CD4-positive, CD25-positive, alpha-beta regulatory T cell (primary cell): ENCODE measurements at regions not wholly inside any gene's neighbourhood (a gene's known extent, or its start where the extent isn't known, plus 50 kb on each side); places are given as distances from the start of the nearest gene placed in this dataset.
"Not testable (repeated sequence)": the region's sequence is repeated elsewhere in the genome, so short reads cannot be mapped to it uniquely, and the experiment has no call there.

Experiments used
- ATAC-seq, 2 donors: fragments of 150-1000 bp; cut with Tn5 transposase; one replicate each; pipeline ENCODE4 v1.10.0; 2021; ENCODE audit warnings: low read depth in 2 of 2, moderate number of reproducible peaks in 2 of 2, moderate library complexity in 1 of 2
- DNase-seq, 3 donors: peaks; one replicate each; pipeline versions ENCODE4 v3.0.0 to v3.0.0-alpha.2; 2012 to 2022; ENCODE audit warnings: mixed read lengths in 1 of 3
- H3K27ac ChIP-seq: one replicate; pipeline ENCODE4 v1.7.0; 2013; ENCODE audit warnings: mild to moderate bottlenecking, low read length; ENCODE audit not compliant: insufficient read depth, poor library complexity, severe bottlenecking
- H3K27me3 ChIP-seq: one replicate; pipeline ENCODE4 v1.7.0; 2013; ENCODE audit warnings: low read length; ENCODE audit not compliant: control insufficient read depth, insufficient read depth
- H3K36me3 ChIP-seq: one replicate; pipeline ENCODE4 v1.7.0; 2013; ENCODE audit warnings: mild to moderate bottlenecking, low read length, moderate library complexity; ENCODE audit not compliant: control insufficient read depth, insufficient read depth
- H3K4me1 ChIP-seq: 2 replicates; pipeline ENCODE4 v1.7.0; 2013; ENCODE audit warnings: mild to moderate bottlenecking, low read length; ENCODE audit not compliant: insufficient read depth, control insufficient read depth, poor library complexity, severe bottlenecking
- H3K4me3 ChIP-seq: one replicate; pipeline ENCODE4 v1.7.0; 2013; ENCODE audit warnings: low read depth, mild to moderate bottlenecking, low read length, moderate library complexity
- H3K9me3 ChIP-seq, 2 experiments: 1 replicate in 1 of 2; 2 replicates in 1 of 2; pipeline ENCODE4 v1.7.0; 2013; ENCODE audit warnings: low read length in 2 of 2, mild to moderate bottlenecking in 1 of 2, moderate library complexity in 1 of 2; ENCODE audit not compliant: control insufficient read depth in 2 of 2
- H3K27ac Mint-ChIP-seq, 3 donors: one replicate each; pipeline ENCODE4 v1.8.0; 2020 to 2022; ENCODE audit warnings: mild to moderate bottlenecking in 3 of 3, mixed read lengths in 3 of 3, moderate library complexity in 2 of 3
- H3K27me3 Mint-ChIP-seq: one replicate; pipeline ENCODE4 v1.8.0; 2022; ENCODE audit warnings: mild to moderate bottlenecking, mixed read lengths
- H3K36me3 Mint-ChIP-seq: one replicate; pipeline ENCODE4 v1.8.0; 2020; ENCODE audit warnings: mixed read lengths
- H3K4me1 Mint-ChIP-seq, 4 donors: one replicate each; pipeline ENCODE4 v1.8.0; 2020 to 2022; ENCODE audit warnings: mixed read lengths in 4 of 4, mild to moderate bottlenecking in 1 of 4
- H3K4me3 Mint-ChIP-seq, 4 donors: one replicate each; pipeline ENCODE4 v1.8.0; 2020 to 2022; ENCODE audit warnings: mild to moderate bottlenecking in 4 of 4, mixed read lengths in 4 of 4, moderate library complexity in 3 of 4
- H3K9me3 Mint-ChIP-seq, 7 donors: one replicate each; pipeline ENCODE4 v1.8.0; 2020 to 2022; ENCODE audit warnings: mixed read lengths in 7 of 7, mild to moderate bottlenecking in 3 of 7, moderate library complexity in 2 of 7

- Histone ChIP-seq H3K4me3 (no peak overlapping the region), H3K4me1 (no peaks in the 10 kb centered on the region), H3K27ac (no peak overlapping the region), H3K27me3 (peaks cover 3% of the 10 kb centered on the region), H3K36me3 (no peaks in the 10 kb centered on the region), H3K9me3 (peaks cover 0 to 5% of the 10 kb centered on the region in 2 experiments)
- Mint-ChIP-seq H3K27ac (no peak overlapping the region), H3K36me3 (peaks cover 4% of the 10 kb centered on the region), H3K4me3 (no peak overlapping the region), H3K9me3 (peaks cover 0 to 20% (median 5%) of the 10 kb centered on the region in 7 donors), H3K27me3 (peaks cover 14% of the 10 kb centered on the region), H3K4me1 (no peaks in the 10 kb centered on the region)
- ATAC-seq (no peak), DNase-seq (no peak)
Observed at GRCh38 chr5:30131-30530, 61.8 kb upstream of the PLEKHG4B start.

GRCh38 chr5:30556-30955, 61.4 kb upstream of the PLEKHG4B start:
- not testable (repeated sequence) for H3K4me3 ChIP-seq, H3K36me3 Mint-ChIP-seq, H3K27me3 ChIP-seq, H3K27ac ChIP-seq, H3K4me1 ChIP-seq, ATAC-seq, H3K36me3 ChIP-seq, H3K27ac Mint-ChIP-seq, H3K4me3 Mint-ChIP-seq, H3K9me3 ChIP-seq, H3K4me1 Mint-ChIP-seq, DNase-seq
- Mint-ChIP-seq H3K9me3 (peaks cover 0 to 20% (median 5%) of the 10 kb centered on the region in 7 donors), H3K27me3 (peaks cover 14% of the 10 kb centered on the region)

GRCh38 chr5:32165-32564, 59.8 kb upstream of the PLEKHG4B start:
- no peak overlapping the region for H3K27ac Mint-ChIP-seq
- H3K27me3 Mint-ChIP-seq, result peaks cover 18% of the 10 kb centered on the region
- ATAC-seq, result no peak
- DNase-seq, result no peak
- H3K4me1 Mint-ChIP-seq, result no peaks in the 10 kb centered on the region
- no peaks in the 10 kb centered on the region for H3K36me3 ChIP-seq
- no peak overlapping the region for H3K27ac ChIP-seq
- H3K4me1 ChIP-seq, result no peaks in the 10 kb centered on the region
- H3K27me3 ChIP-seq, result peaks cover 3% of the 10 kb centered on the region
- H3K36me3 Mint-ChIP-seq, result peaks cover 4% of the 10 kb centered on the region
- H3K4me3 Mint-ChIP-seq, result no peak overlapping the region
- H3K9me3 Mint-ChIP-seq, result peaks cover 0 to 16% (median 2%) of the 10 kb centered on the region in 7 donors
- H3K4me3 ChIP-seq, result no peak overlapping the region
- peaks cover 0 to 5% of the 10 kb centered on the region in 2 experiments for H3K9me3 ChIP-seq

- not testable (repeated sequence) for H3K36me3 Mint-ChIP-seq, ATAC-seq, H3K27me3 ChIP-seq, H3K27ac ChIP-seq, H3K36me3 ChIP-seq, H3K9me3 Mint-ChIP-seq, DNase-seq, H3K27ac Mint-ChIP-seq, H3K4me3 Mint-ChIP-seq, H3K4me1 Mint-ChIP-seq, H3K4me3 ChIP-seq, H3K4me1 ChIP-seq, H3K9me3 ChIP-seq
- peaks cover 22% of the 10 kb centered on the region for H3K27me3 Mint-ChIP-seq
Observed at GRCh38 chr5:35521-35920, 56.4 kb upstream of the PLEKHG4B start.

GRCh38 chr5:37207-37606, 54.8 kb upstream of the PLEKHG4B start:
- not testable (repeated sequence) for H3K36me3 Mint-ChIP-seq, H3K4me1 ChIP-seq, H3K27ac ChIP-seq, H3K27me3 ChIP-seq, H3K27ac Mint-ChIP-seq, H3K9me3 Mint-ChIP-seq, H3K36me3 ChIP-seq, ATAC-seq, H3K4me1 Mint-ChIP-seq, DNase-seq, H3K9me3 ChIP-seq, H3K4me3 Mint-ChIP-seq, H3K4me3 ChIP-seq
- peaks cover 27% of the 10 kb centered on the region for H3K27me3 Mint-ChIP-seq

- Histone ChIP-seq H3K27me3 (peaks cover 3% of the 10 kb centered on the region), H3K9me3 (no peaks in the 10 kb centered on the region), H3K4me1 (no peaks in the 10 kb centered on the region), H3K4me3 (no peak overlapping the region), H3K27ac (no peak overlapping the region), H3K36me3 (no peaks in the 10 kb centered on the region)
- Mint-ChIP-seq H3K27me3 (peaks cover 17% of the 10 kb centered on the region), H3K4me1 (no peaks in the 10 kb centered on the region), H3K36me3 (no peaks in the 10 kb centered on the region), H3K9me3 (peaks cover 0 to 3% (median 0%) of the 10 kb centered on the region in 7 donors), H3K27ac (no peak overlapping the region), H3K4me3 (no peak overlapping the region)
- no peak for ATAC-seq
- DNase-seq, result no peak
Observed at GRCh38 chr5:39979-40583, 51.9 kb upstream of the PLEKHG4B start.
